Hepatocyte (in vitro differentiated cells): ENCODE measurements at regions not wholly inside any gene's neighbourhood (a gene's known extent, or its start where the extent isn't known, plus 50 kb on each side); places are given as distances from the start of the nearest gene placed in this dataset.

Experiments
- DNase-seq: peaks from one replicate; pipeline ENCODE4 v3.0.0-alpha.2; 2016; ENCODE audit warnings: low spot score
- H2AFZ ChIP-seq: fragments of 200-600 bp; sonication (generic); 2 replicates; pipeline ENCODE4 v1.6.0; 2016; ENCODE audit warnings: antibody characterized with exemption, mild to moderate bottlenecking
- H3K27ac ChIP-seq: fragments of 200-600 bp; sonication (generic); 2 replicates; pipeline ENCODE4 v1.5.1; 2016; ENCODE audit warnings: mild to moderate bottlenecking
- H3K27me3 ChIP-seq: fragments of 200-600 bp; sonication (generic); 2 replicates; pipeline ENCODE4 v1.6.1; 2016
- H3K36me3 ChIP-seq: fragments of 200-600 bp; sonication (generic); replicated peaks from 2 replicates; pipeline ENCODE4 v1.5.1; 2016; ENCODE audit warnings: low read depth; ENCODE audit not compliant: insufficient read depth
- H3K4me1 ChIP-seq: fragments of 200-600 bp; sonication (generic); 2 replicates; pipeline ENCODE4 v1.5.1; 2016; ENCODE audit warnings: mild to moderate bottlenecking, moderate library complexity; ENCODE audit not compliant: insufficient read depth
- H3K4me2 ChIP-seq: fragments of 200-600 bp; sonication (generic); 2 replicates; pipeline ENCODE4 v1.6.0; 2016
- H3K4me3 ChIP-seq: fragments of 200-600 bp; sonication (generic); 2 replicates; pipeline ENCODE4 v1.5.1; 2016; ENCODE audit warnings: mild to moderate bottlenecking
- H3K79me2 ChIP-seq: fragments of 200-600 bp; sonication (generic); 2 replicates; pipeline ENCODE4 v1.6.0; 2017; ENCODE audit warnings: mild to moderate bottlenecking
- H3K9me2 ChIP-seq: fragments of 200-600 bp; sonication (generic); replicated peaks from 2 replicates; pipeline ENCODE4 v1.6.0; 2017; ENCODE audit warnings: mild to moderate bottlenecking; ENCODE audit not compliant: insufficient read depth
- H3K9me3 ChIP-seq: fragments of 200-600 bp; sonication (generic); 2 replicates; pipeline ENCODE4 v1.5.1; 2016; ENCODE audit warnings: low read depth, mild to moderate bottlenecking
- H4K20me1 ChIP-seq: fragments of 200-600 bp; sonication (generic); 2 replicates; pipeline ENCODE4 v1.6.0; 2016; ENCODE audit warnings: mild to moderate bottlenecking; ENCODE audit not compliant: insufficient read depth, poor library complexity, severe bottlenecking
- CTCF ChIP-seq: fragments of 200-600 bp; sonication (generic); IDR thresholded peaks from 2 replicates; pipeline ENCODE4 v1.5.1; 2016; ENCODE audit warnings: antibody characterized with exemption, mild to moderate bottlenecking; ENCODE audit not compliant: poor library complexity
- EZH2 ChIP-seq: fragments of 200-600 bp; sonication (generic); IDR thresholded peaks from 2 replicates; pipeline ENCODE4 v1.6.1; 2016; ENCODE audit warnings: antibody characterized with exemption, mild to moderate bottlenecking, borderline replicate concordance
- EZH2phosphoT487 ChIP-seq: fragments of 200-600 bp; sonication (generic); IDR thresholded peaks from one replicate; pipeline ENCODE4 v1.6.1; 2018; ENCODE audit warnings: antibody characterized with exemption, mild to moderate bottlenecking, low read depth, moderate library complexity; ENCODE audit not compliant: unreplicated experiment, severe bottlenecking
- WGBS: methylation state at CpG from one replicate; pipeline ENCODE4 v1.1.6; 2016; ENCODE audit warnings: low lambda C conversion rate; ENCODE audit errors: missing lambda C conversion rate; 5-methylcytosine and 5-hydroxymethylcytosine counted together

GRCh38 chr1:182142621-182143020 is 81.1 kb upstream of the ZNF648 start:
- H4K20me1 ChIP-seq: no peaks in the 10 kb centered on the region
- H3K4me2 ChIP-seq: no peak overlapping the region
- H3K9me2 ChIP-seq: no peaks in the 10 kb centered on the region
- no peaks in the 10 kb centered on the region for H3K9me3 ChIP-seq
- H3K79me2 ChIP-seq: no peaks in the 10 kb centered on the region
- WGBS: 93% methylated on average over 4 of the region's 4 CpGs
- no peak for DNase-seq
- TF ChIP-seq EZH2 (no peak), EZH2phosphoT487 (no peak), CTCF (no peak)
- H3K27me3 ChIP-seq: no peaks in the 10 kb centered on the region
- H2AFZ ChIP-seq: no peak overlapping the region
- no peaks in the 10 kb centered on the region for H3K36me3 ChIP-seq
- H3K4me3 ChIP-seq: no peak overlapping the region
- peaks cover 24% of the 10 kb centered on the region for H3K4me1 ChIP-seq
- no peak overlapping the region for H3K27ac ChIP-seq

GRCh38 chr1:182141040-182141439 is 79.5 kb upstream of the ZNF648 start:
- Histone ChIP-seq H3K79me2 (no peaks in the 10 kb centered on the region), H3K27me3 (no peaks in the 10 kb centered on the region), H3K9me2 (no peaks in the 10 kb centered on the region), H4K20me1 (no peaks in the 10 kb centered on the region), H3K27ac (no peak overlapping the region), H3K4me3 (no peak overlapping the region), H3K36me3 (no peaks in the 10 kb centered on the region), H3K9me3 (no peaks in the 10 kb centered on the region), H3K4me2 (no peak overlapping the region), H3K4me1 (peaks cover 24% of the 10 kb centered on the region), H2AFZ (no peak overlapping the region)
- TF ChIP-seq EZH2phosphoT487 (no peak), CTCF (no peak), EZH2 (no peak)
- DNase-seq: no peak

GRCh38 chr1:182139496-182139895 is 78.0 kb upstream of the ZNF648 start:
- H3K4me1 ChIP-seq: peaks cover 13% of the 10 kb centered on the region
- no peak overlapping the region for H3K27ac ChIP-seq
- WGBS: 89% methylated on average over 1 of the region's 1 CpG
- no peak overlapping the region for H3K4me2 ChIP-seq
- TF ChIP-seq EZH2phosphoT487 (no peak), EZH2 (no peak), CTCF (no peak)
- H3K36me3 ChIP-seq: no peaks in the 10 kb centered on the region
- no peak overlapping the region for H3K4me3 ChIP-seq
- no peak for DNase-seq
- H3K9me3 ChIP-seq: peaks cover 3% of the 10 kb centered on the region
- H4K20me1 ChIP-seq: no peaks in the 10 kb centered on the region
- no peak overlapping the region for H2AFZ ChIP-seq
- H3K79me2 ChIP-seq: no peaks in the 10 kb centered on the region
- no peaks in the 10 kb centered on the region for H3K9me2 ChIP-seq
- no peaks in the 10 kb centered on the region for H3K27me3 ChIP-seq

- peaks cover 3% of the 10 kb centered on the region for H3K9me3 ChIP-seq
- H4K20me1 ChIP-seq: no peaks in the 10 kb centered on the region
- no peaks in the 10 kb centered on the region for H3K9me2 ChIP-seq
- H3K4me1 ChIP-seq: no peaks in the 10 kb centered on the region
- no peaks in the 10 kb centered on the region for H3K27me3 ChIP-seq
- no peak for DNase-seq
- no peak overlapping the region for H3K27ac ChIP-seq
- WGBS: 91% methylated on average over 1 of the region's 1 CpG
- no peak overlapping the region for H3K4me2 ChIP-seq
- no peak overlapping the region for H3K4me3 ChIP-seq
- H2AFZ ChIP-seq: no peak overlapping the region
- H3K79me2 ChIP-seq: no peaks in the 10 kb centered on the region
- no peaks in the 10 kb centered on the region for H3K36me3 ChIP-seq
- TF ChIP-seq EZH2 (no peak), EZH2phosphoT487 (no peak), CTCF (no peak)
These were observed 76.0 kb upstream of the ZNF648 start for GRCh38 chr1:182137546-182137945.
